LNCAP (cell line): ENCODE measurements at regions not wholly inside any gene's neighbourhood (a gene's known extent, or its start where the extent isn't known, plus 50 kb on each side); places are given as distances from the start of the nearest gene placed in this dataset.

Experiments
- TF ChIP-seq, protein P1 (sequence below): fragments of 450-650 bp; IDR thresholded peaks from 2 replicates; pipeline ENCODE4 v1.5.1; 2017; ENCODE audit warnings: mild to moderate bottlenecking

DNA sequence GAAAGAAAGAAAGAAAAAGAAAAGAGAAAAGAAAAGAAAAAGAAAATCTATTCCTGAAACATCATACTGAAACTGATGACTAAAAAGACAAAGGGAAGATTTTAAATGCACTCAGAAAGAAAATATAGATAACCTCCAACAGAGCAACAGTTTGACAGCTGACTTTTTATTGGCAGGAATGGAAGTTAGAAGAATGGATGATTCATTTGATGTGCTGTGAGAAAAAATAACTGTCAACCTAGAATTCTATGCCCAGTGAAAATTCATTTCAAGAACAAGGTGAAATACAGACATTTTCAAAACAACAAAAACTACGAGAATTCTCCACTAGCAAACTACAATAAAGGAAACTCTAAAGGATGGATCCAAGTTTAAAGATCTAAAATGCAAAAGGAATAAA lies 50.5 kb upstream of the HSPA12A start:
- TF ChIP-seq, protein P1, sequence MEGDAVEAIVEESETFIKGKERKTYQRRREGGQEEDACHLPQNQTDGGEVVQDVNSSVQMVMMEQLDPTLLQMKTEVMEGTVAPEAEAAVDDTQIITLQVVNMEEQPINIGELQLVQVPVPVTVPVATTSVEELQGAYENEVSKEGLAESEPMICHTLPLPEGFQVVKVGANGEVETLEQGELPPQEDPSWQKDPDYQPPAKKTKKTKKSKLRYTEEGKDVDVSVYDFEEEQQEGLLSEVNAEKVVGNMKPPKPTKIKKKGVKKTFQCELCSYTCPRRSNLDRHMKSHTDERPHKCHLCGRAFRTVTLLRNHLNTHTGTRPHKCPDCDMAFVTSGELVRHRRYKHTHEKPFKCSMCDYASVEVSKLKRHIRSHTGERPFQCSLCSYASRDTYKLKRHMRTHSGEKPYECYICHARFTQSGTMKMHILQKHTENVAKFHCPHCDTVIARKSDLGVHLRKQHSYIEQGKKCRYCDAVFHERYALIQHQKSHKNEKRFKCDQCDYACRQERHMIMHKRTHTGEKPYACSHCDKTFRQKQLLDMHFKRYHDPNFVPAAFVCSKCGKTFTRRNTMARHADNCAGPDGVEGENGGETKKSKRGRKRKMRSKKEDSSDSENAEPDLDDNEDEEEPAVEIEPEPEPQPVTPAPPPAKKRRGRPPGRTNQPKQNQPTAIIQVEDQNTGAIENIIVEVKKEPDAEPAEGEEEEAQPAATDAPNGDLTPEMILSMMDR: no peak

DNA sequence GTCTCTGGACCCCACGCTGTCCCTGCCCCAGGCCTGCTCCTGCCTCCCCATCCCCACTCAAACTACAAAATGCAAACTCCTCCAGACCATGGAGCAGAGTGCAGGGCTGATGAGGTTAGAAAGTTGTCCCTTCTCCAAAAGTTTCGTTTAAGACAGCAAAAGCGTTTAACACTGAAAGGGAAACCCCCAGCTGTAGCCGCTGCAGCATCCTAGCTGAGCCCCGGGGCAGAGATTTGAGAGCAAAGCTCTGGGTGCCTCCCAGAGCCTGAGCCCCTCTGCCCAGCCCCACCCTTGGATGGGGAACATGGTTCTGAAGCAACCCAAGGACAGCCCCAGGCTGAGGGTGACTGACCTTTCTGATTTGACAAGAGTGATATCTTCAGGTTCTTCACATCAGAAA lies 52.8 kb upstream of the ENO4 start:
- TF ChIP-seq, protein P1: no peak

DNA sequence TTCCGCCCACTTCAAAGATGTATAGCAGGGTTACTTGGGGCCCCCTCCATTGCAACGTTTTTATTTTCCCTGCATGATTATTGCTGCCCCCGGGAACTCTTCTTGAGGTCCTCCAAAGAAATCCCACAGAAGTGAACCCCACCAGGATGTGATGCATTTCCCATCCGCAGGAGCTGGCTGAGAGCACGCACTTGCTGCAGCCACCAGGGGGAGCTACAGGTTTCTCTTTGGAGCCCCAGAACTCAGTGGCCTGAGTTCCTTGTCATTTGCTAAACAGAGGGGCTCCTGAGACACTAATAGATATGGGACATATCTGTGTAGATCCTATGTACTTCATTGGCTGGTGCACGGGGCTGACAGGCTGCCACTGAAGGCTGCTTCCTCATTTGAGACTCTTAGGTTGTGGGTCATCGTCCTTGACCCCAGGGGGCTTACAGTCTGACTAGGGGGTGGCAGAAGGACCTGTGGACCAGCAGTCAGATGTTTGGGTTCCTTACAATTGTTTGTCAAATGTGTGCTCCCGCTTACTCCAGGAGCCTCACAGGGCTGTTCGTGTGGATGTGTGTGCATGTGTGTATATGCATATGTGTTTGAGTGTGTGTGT lies 52.3 kb upstream of the ENO4 start:
- TF ChIP-seq, protein P1: peak; percentile 94

DNA sequence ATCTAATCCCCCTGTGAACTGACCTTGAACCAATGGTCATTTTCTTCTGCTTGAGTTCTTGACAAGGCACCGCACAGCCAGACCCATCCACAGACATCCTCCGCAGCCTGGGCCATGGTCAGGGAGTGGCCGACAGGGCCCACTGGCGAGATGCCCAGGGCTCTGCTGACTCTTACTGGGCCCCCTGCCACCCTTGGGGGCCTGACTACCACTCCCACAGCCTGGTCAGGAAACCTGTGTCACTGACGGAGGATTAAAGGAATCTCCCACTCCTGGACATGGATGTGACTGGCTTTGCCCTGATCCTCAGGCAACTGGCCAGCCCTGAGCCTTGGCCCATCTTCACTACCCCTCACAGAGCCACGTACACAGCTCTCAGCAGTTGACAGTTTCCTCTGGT lies 50.4 kb upstream of the ENO4 start:
- TF ChIP-seq, protein P1: no peak
